WTC11 (cell line): ENCODE measurements at regions not wholly inside any gene's neighbourhood (a gene's known extent, or its start where the extent isn't known, plus 50 kb on each side); places are given as distances from the start of the nearest gene placed in this dataset.
"Not testable (repeated sequence)": the region's sequence is repeated elsewhere in the genome, so short reads cannot be mapped to it uniquely, and the experiment has no call there.

Experiments
- ATAC-seq: fragments of 200-7000 bp; cut with Tn5 transposase; 2 replicates; pipeline ENCODE4 v1.10.0; 2021; ENCODE audit warnings: mild to moderate bottlenecking, moderate library complexity
- CTCF ChIA-PET: fragments of 300-600 bp; sonication (Branson Sonifier 250); formaldehyde crosslinking; loops from one replicate; lab custom pipeline; 2021; ENCODE audit warnings: antibody characterized with exemption; lab: Charles Lee
- POLR2A ChIA-PET: fragments of 350-600 bp; sonication (Branson Sonifier 250); formaldehyde crosslinking; loops from one replicate; lab custom pipeline; 2021; ENCODE audit warnings: antibody characterized with exemption; lab: Charles Lee
- DNase-seq: peaks from one replicate; pipeline ENCODE4 v3.0.0; 2021; ENCODE audit warnings: low spot score
- H3K27ac Mint-ChIP-seq: 2 replicates; pipeline ENCODE4 v1.8.0; 2021; ENCODE audit warnings: mixed read lengths
- H3K27me3 Mint-ChIP-seq: 2 replicates; pipeline ENCODE4 v1.8.0; 2021; ENCODE audit warnings: low read depth, mild to moderate bottlenecking, moderate library complexity, mixed read lengths
- H3K36me3 Mint-ChIP-seq: 2 replicates; pipeline ENCODE4 v1.8.0; 2021; ENCODE audit warnings: mixed read lengths
- H3K4me1 Mint-ChIP-seq: 2 replicates; pipeline ENCODE4 v1.8.0; 2022; ENCODE audit warnings: mixed read lengths
- H3K4me3 Mint-ChIP-seq: 2 replicates; pipeline ENCODE4 v1.8.0; 2021; ENCODE audit warnings: mild to moderate bottlenecking, moderate library complexity, mixed read lengths
- H3K9me3 Mint-ChIP-seq: 2 replicates; pipeline ENCODE4 v1.8.0; 2021; ENCODE audit warnings: mixed read lengths
- CBFB ChIP-seq: sonication (generic); formaldehyde crosslinking; IDR thresholded peaks from 2 replicates; pipeline ENCODE4 v1.8.1; 2022; ENCODE audit warnings: mild to moderate bottlenecking, low read depth, missing genetic modification reagents
- FOXK1 ChIP-seq: sonication (generic); formaldehyde crosslinking; IDR thresholded peaks from 2 replicates; pipeline ENCODE4 v1.8.0; 2022; ENCODE audit warnings: mild to moderate bottlenecking, moderate library complexity, missing genetic modification reagents
- FOXP1 ChIP-seq: sonication (generic); formaldehyde crosslinking; IDR thresholded peaks from 2 replicates; pipeline ENCODE4 v1.8.0; 2022; ENCODE audit warnings: missing genetic modification reagents, mild to moderate bottlenecking, moderate library complexity, borderline replicate concordance
- GTF2I ChIP-seq: fragments of 250-450 bp; sonication (Bioruptor Pico); conservative IDR thresholded peaks from 2 replicates; pipeline ENCODE4 v1.4.0; 2021; ENCODE audit warnings: mild to moderate bottlenecking
- KAT7 ChIP-seq: sonication (generic); formaldehyde crosslinking; IDR thresholded peaks from 2 replicates; pipeline ENCODE4 v1.8.1; 2023; ENCODE audit warnings: missing genetic modification reagents, mild to moderate bottlenecking, borderline replicate concordance
- NFATC4 ChIP-seq: fragments of 250-450 bp; sonication (Bioruptor Pico); IDR thresholded peaks from 2 replicates; pipeline ENCODE4 v1.9.0; 2021; ENCODE audit warnings: mild to moderate bottlenecking
- NR3C1 ChIP-seq: sonication (generic); formaldehyde crosslinking; conservative IDR thresholded peaks from 2 replicates; pipeline ENCODE4 v1.8.1; 2023; ENCODE audit warnings: low read depth, mild to moderate bottlenecking, missing genetic modification reagents
- SMAD3 ChIP-seq: sonication (generic); formaldehyde crosslinking; IDR thresholded peaks from 2 replicates; pipeline ENCODE4 v1.8.0; 2022; ENCODE audit warnings: missing genetic modification reagents, mild to moderate bottlenecking, borderline replicate concordance
- SP1 ChIP-seq: sonication (generic); formaldehyde crosslinking; conservative IDR thresholded peaks from 2 replicates; pipeline ENCODE4 v1.8.1; 2022; ENCODE audit warnings: missing genetic modification reagents
- TEAD4 ChIP-seq: sonication (generic); formaldehyde crosslinking; IDR thresholded peaks from 2 replicates; pipeline ENCODE4 v1.8.0; 2022; ENCODE audit warnings: mild to moderate bottlenecking, missing genetic modification reagents
- ZNF121 ChIP-seq: sonication (generic); formaldehyde crosslinking; IDR thresholded peaks from 2 replicates; pipeline ENCODE4 v1.8.0; 2023; ENCODE audit warnings: missing genetic modification reagents
- ZNF317 ChIP-seq: sonication (generic); formaldehyde crosslinking; IDR thresholded peaks from 2 replicates; pipeline ENCODE4 v1.8.1; 2023; ENCODE audit warnings: low read depth, mild to moderate bottlenecking, moderate library complexity, missing genetic modification reagents, borderline replicate concordance
- ZNF671 ChIP-seq: fragments of 250-450 bp; sonication (Bioruptor Pico); IDR thresholded peaks from 2 replicates; pipeline ENCODE4 v1.8.0; 2021; ENCODE audit warnings: mild to moderate bottlenecking
- TF ChIP-seq, protein P1 (sequence below): fragments of 200-600 bp; IDR thresholded peaks from 2 replicates; pipeline ENCODE4 v1.8.0; 2022; ENCODE audit warnings: antibody characterized with exemption
- TF ChIP-seq, protein P2 (sequence below): fragments of 250-450 bp; sonication (Bioruptor Pico); IDR thresholded peaks from 2 replicates; pipeline ENCODE4 v1.9.0; 2021; ENCODE audit warnings: mild to moderate bottlenecking
- TF ChIP-seq, protein P3 (sequence below): sonication (generic); formaldehyde crosslinking; IDR thresholded peaks from 2 replicates; pipeline ENCODE4 v1.8.1; 2023; ENCODE audit warnings: mild to moderate bottlenecking, missing genetic modification reagents
- TF ChIP-seq, protein P4 (sequence below): fragments of 250-450 bp; sonication (Bioruptor Pico); IDR thresholded peaks from 2 replicates; pipeline ENCODE4 v1.9.0; 2021; ENCODE audit warnings: mild to moderate bottlenecking
- TF ChIP-seq, protein P5 (sequence below): sonication (generic); formaldehyde crosslinking; IDR thresholded peaks from 2 replicates; pipeline ENCODE4 v1.8.0; 2022; ENCODE audit warnings: mild to moderate bottlenecking, missing genetic modification reagents

DNA sequence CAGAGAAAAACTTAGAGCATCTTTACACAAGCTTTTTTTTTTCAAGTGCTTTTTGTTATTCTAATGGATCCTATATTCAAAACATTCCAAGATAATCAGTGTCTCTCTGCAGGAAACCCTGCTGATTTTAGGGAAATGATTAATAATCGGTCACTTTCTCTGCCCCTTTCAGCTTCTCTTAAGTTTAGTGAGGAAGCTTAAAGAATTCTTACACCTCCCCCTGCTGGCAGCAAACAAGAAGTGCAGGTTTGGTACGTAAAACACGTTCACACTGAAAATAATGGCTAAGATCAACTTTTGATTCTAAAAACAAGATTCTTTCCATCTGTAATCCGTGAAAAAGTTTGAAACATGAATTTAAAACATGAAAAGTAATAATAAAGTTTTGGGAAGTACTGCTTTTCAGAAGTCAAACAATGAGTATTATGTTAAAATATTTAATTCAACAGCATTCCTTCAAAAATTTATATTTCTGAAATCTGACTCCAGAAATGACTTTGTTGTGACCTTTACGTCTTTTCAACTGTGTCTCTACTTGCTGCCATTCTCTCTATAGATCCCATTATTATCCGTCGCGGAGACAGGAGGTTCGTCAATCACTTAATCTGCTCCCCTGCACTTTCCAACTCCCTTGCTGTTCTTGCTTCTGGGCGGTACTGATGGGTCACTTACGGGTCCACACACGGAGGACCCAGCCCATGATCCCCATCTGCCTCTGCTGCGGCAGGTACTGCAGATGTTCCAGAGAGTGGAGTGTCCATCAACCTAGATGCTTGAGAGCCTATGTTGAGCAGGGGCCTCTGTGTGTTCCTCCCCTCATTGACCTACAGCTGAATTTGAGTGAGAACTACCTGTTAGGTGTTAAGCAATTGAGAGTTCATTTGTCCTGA, 203.1 kb upstream of the EDNRB start:
- ChIA-PET POLR2A (interaction anchor here (0.7 to 1.0 kb wide), 2 partner anchors 203 to 795 kb away, joined by 3 read pairs; partner anchors contain the start of gene MYCBP2), CTCF (interaction anchor here (0.6 to 2.2 kb wide), 38 partner anchors 9 to 475 kb away, joined by 3 to 28 read pairs (median 4); partner anchors contain the start of gene EDNRB)
- H3K9me3 Mint-ChIP-seq = peaks cover 11% of the 10 kb centered on the region
- H3K4me3 Mint-ChIP-seq = no peak overlapping the region
- H3K4me1 Mint-ChIP-seq = peaks cover 41% of the 10 kb centered on the region
- DNase-seq (peak; percentile 27), ATAC-seq (peak; percentile 68)
- H3K27me3 Mint-ChIP-seq = no peaks in the 10 kb centered on the region
- peaks cover 3% of the 10 kb centered on the region for H3K36me3 Mint-ChIP-seq
- no peak for TF ChIP-seq KAT7 (CRISPR knock-in tag)
- no peak for TF ChIP-seq FOXP1
- TF ChIP-seq, protein P1, sequence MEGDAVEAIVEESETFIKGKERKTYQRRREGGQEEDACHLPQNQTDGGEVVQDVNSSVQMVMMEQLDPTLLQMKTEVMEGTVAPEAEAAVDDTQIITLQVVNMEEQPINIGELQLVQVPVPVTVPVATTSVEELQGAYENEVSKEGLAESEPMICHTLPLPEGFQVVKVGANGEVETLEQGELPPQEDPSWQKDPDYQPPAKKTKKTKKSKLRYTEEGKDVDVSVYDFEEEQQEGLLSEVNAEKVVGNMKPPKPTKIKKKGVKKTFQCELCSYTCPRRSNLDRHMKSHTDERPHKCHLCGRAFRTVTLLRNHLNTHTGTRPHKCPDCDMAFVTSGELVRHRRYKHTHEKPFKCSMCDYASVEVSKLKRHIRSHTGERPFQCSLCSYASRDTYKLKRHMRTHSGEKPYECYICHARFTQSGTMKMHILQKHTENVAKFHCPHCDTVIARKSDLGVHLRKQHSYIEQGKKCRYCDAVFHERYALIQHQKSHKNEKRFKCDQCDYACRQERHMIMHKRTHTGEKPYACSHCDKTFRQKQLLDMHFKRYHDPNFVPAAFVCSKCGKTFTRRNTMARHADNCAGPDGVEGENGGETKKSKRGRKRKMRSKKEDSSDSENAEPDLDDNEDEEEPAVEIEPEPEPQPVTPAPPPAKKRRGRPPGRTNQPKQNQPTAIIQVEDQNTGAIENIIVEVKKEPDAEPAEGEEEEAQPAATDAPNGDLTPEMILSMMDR = peak; percentile 79
- no peak overlapping the region for H3K27ac Mint-ChIP-seq

DNA sequence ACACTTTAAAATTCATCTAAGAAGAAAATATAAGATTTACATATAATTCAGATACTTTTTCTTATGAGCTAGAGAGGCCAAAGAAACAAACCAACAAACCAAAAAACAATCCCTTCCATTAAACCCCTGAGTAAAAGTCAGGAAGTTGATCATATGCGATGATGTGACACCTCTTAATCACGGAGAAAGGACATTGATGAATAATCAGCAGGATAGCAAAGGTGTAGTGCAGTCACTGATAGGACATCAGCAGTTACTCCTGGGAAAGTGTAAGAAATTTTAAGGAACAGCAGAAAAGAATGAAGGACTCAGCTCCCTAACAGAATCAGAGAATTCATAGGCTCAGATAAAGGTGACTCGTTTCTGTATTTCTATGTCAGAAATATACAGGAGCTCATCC, 202.4 kb upstream of the EDNRB start:
- Mint-ChIP-seq H3K27ac (peak overlapping the region; percentile 32), H3K9me3 (peaks cover 15% of the 10 kb centered on the region), H3K4me1 (peaks cover 40% of the 10 kb centered on the region), H3K36me3 (peaks cover 5% of the 10 kb centered on the region), H3K27me3 (no peaks in the 10 kb centered on the region), H3K4me3 (no peak overlapping the region)
- ATAC-seq = peak; percentile 31
- POLR2A ChIA-PET = interaction anchor here (1.0 kb wide), 1 partner anchor 202 kb away, joined by 3 read pairs; no protein-coding TSS in a partner anchor
- DNase-seq = no peak
- CTCF ChIA-PET = interaction anchor here (0.6 to 2.2 kb wide), 38 partner anchors 10 to 475 kb away, joined by 3 to 28 read pairs (median 4); partner anchors contain the start of gene EDNRB
- TF ChIP-seq NR3C1 (CRISPR knock-in tag) (no peak), FOXK1 (CRISPR knock-in tag) (no peak), GTF2I (CRISPR knock-in tag) (no peak), SP1 (CRISPR knock-in tag) (no peak), ZNF671 (CRISPR knock-in tag) (no peak), SMAD3 (CRISPR knock-in tag) (no peak), ZNF317 (CRISPR knock-in tag) (no peak), ZNF121 (no peak), CBFB (CRISPR knock-in tag) (no peak), NFATC4 (CRISPR knock-in tag) (no peak), TEAD4 (CRISPR knock-in tag) (no peak)
- TF ChIP-seq, protein P2, sequence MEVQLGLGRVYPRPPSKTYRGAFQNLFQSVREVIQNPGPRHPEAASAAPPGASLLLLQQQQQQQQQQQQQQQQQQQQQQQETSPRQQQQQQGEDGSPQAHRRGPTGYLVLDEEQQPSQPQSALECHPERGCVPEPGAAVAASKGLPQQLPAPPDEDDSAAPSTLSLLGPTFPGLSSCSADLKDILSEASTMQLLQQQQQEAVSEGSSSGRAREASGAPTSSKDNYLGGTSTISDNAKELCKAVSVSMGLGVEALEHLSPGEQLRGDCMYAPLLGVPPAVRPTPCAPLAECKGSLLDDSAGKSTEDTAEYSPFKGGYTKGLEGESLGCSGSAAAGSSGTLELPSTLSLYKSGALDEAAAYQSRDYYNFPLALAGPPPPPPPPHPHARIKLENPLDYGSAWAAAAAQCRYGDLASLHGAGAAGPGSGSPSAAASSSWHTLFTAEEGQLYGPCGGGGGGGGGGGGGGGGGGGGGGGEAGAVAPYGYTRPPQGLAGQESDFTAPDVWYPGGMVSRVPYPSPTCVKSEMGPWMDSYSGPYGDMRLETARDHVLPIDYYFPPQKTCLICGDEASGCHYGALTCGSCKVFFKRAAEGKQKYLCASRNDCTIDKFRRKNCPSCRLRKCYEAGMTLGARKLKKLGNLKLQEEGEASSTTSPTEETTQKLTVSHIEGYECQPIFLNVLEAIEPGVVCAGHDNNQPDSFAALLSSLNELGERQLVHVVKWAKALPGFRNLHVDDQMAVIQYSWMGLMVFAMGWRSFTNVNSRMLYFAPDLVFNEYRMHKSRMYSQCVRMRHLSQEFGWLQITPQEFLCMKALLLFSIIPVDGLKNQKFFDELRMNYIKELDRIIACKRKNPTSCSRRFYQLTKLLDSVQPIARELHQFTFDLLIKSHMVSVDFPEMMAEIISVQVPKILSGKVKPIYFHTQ (CRISPR knock-in tag) = no peak
- TF ChIP-seq, protein P3, sequence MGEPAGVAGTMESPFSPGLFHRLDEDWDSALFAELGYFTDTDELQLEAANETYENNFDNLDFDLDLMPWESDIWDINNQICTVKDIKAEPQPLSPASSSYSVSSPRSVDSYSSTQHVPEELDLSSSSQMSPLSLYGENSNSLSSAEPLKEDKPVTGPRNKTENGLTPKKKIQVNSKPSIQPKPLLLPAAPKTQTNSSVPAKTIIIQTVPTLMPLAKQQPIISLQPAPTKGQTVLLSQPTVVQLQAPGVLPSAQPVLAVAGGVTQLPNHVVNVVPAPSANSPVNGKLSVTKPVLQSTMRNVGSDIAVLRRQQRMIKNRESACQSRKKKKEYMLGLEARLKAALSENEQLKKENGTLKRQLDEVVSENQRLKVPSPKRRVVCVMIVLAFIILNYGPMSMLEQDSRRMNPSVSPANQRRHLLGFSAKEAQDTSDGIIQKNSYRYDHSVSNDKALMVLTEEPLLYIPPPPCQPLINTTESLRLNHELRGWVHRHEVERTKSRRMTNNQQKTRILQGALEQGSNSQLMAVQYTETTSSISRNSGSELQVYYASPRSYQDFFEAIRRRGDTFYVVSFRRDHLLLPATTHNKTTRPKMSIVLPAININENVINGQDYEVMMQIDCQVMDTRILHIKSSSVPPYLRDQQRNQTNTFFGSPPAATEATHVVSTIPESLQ (CRISPR knock-in tag) = no peak
- TF ChIP-seq, protein P4, sequence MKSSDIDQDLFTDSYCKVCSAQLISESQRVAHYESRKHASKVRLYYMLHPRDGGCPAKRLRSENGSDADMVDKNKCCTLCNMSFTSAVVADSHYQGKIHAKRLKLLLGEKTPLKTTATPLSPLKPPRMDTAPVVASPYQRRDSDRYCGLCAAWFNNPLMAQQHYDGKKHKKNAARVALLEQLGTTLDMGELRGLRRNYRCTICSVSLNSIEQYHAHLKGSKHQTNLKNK (CRISPR knock-in tag) = no peak
- TF ChIP-seq, protein P5, sequence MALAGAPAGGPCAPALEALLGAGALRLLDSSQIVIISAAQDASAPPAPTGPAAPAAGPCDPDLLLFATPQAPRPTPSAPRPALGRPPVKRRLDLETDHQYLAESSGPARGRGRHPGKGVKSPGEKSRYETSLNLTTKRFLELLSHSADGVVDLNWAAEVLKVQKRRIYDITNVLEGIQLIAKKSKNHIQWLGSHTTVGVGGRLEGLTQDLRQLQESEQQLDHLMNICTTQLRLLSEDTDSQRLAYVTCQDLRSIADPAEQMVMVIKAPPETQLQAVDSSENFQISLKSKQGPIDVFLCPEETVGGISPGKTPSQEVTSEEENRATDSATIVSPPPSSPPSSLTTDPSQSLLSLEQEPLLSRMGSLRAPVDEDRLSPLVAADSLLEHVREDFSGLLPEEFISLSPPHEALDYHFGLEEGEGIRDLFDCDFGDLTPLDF (CRISPR knock-in tag) = no peak

DNA sequence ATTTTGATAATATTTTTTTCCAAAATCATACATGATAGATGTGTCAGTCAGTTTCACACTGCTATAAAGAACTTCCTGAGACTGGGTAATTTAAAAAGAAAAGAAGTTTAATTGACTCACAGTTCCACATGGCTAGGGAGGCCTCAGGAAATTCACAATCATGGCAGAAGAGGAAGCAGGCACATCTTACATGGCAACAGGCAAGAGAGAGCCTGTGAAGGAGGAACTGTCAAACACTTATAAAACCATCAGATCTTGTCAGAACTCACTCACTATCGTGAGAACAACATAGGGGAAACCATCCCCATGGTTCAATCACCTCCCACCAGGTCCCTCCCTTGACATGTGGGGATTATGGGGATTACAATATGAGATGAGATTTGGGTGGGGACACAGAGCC, 201.5 kb upstream of the EDNRB start:
- H3K4me3 Mint-ChIP-seq, H3K27me3 Mint-ChIP-seq, POLR2A ChIA-PET, H3K27ac Mint-ChIP-seq, ATAC-seq, H3K36me3 Mint-ChIP-seq, DNase-seq: not testable (repeated sequence)
- CTCF ChIA-PET = interaction anchor here (1.4 to 1.7 kb wide), 3 partner anchors 136 to 334 kb away, joined by 3 to 28 read pairs (median 6); no protein-coding TSS in a partner anchor
- Mint-ChIP-seq H3K4me1 (peaks cover 40% of the 10 kb centered on the region), H3K9me3 (peaks cover 22% of the 10 kb centered on the region)

DNA sequence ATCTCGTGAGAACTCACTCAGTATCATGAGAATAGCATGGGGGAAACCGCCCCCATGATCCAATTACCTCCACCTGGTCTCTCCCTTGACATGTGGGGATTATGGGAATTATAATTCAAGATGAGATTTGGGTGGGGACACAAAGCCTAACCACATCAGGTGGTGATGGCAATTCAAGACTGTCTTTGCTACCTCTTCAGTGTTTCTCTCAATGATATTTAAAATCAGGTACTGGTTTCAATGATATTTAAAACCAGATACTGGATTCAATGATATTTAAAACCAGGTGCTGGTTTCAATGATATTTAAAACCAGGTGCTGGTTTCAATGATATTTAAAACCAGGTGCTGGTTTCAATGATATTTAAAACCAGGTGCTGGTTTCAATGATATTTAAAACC, 198.4 kb upstream of the EDNRB start:
- H3K27ac Mint-ChIP-seq, H3K27me3 Mint-ChIP-seq, H3K4me3 Mint-ChIP-seq, DNase-seq, POLR2A ChIA-PET, CTCF ChIA-PET, ATAC-seq: not testable (repeated sequence)
- H3K4me1 Mint-ChIP-seq = peaks cover 18% of the 10 kb centered on the region
- peaks cover 26% of the 10 kb centered on the region for H3K36me3 Mint-ChIP-seq
- H3K9me3 Mint-ChIP-seq = peaks cover 50% of the 10 kb centered on the region
